GM23338 (cell line): ENCODE measurements at regions not wholly inside any gene's neighbourhood (a gene's known extent, or its start where the extent isn't known, plus 50 kb on each side); places are given as distances from the start of the nearest gene placed in this dataset.

ENCODE experiments used
- ATAC-seq: fragments of 200-7000 bp; cut with Tn5 transposase; 3 replicates; pipeline ENCODE4 v1.9.1; 2020
- DNase-seq: peaks from one replicate; pipeline ENCODE4 v3.0.0-alpha.2; 2015; ENCODE audit warnings: low spot score
- H2AFZ ChIP-seq: fragments of 200-600 bp; sonication (generic); 2 replicates; pipeline ENCODE4 v1.8.0; 2016; ENCODE audit warnings: antibody characterized with exemption, mild to moderate bottlenecking, moderate library complexity
- H3F3A ChIP-seq: fragments of 200-600 bp; sonication (generic); replicated peaks from 2 replicates; pipeline ENCODE4 v1.8.0; 2017; ENCODE audit warnings: antibody characterized with exemption, mixed run types, low read depth
- H3K27ac ChIP-seq: fragments of 200-600 bp; sonication (generic); 2 replicates; pipeline ENCODE4 v1.6.1; 2016; ENCODE audit warnings: low read depth
- H3K27me3 ChIP-seq: fragments of 200-600 bp; sonication (generic); 2 replicates; pipeline ENCODE4 v1.8.0; 2016; ENCODE audit warnings: mild to moderate bottlenecking, mixed run types, moderate library complexity; ENCODE audit not compliant: insufficient read depth
- H3K36me3 ChIP-seq: fragments of 200-600 bp; sonication (generic); 2 replicates; pipeline ENCODE4 v1.8.0; 2016; ENCODE audit warnings: mild to moderate bottlenecking; ENCODE audit not compliant: insufficient read depth
- H3K4me1 ChIP-seq: fragments of 200-600 bp; sonication (generic); 2 replicates; pipeline ENCODE4 v1.8.0; 2016; ENCODE audit warnings: mild to moderate bottlenecking, moderate library complexity; ENCODE audit not compliant: insufficient read depth
- H3K4me2 ChIP-seq: fragments of 200-600 bp; sonication (generic); 2 replicates; pipeline ENCODE4 v1.7.1; 2017; ENCODE audit warnings: mixed run types
- H3K4me3 ChIP-seq: fragments of 200-600 bp; sonication (generic); 2 replicates; pipeline ENCODE4 v1.6.1; 2016; ENCODE audit warnings: mixed run types
- H3K79me2 ChIP-seq: fragments of 200-600 bp; sonication (generic); replicated peaks from 2 replicates; pipeline ENCODE4 v1.8.0; 2017; ENCODE audit warnings: mild to moderate bottlenecking; ENCODE audit not compliant: insufficient read depth
- H3K9me2 ChIP-seq: fragments of 200-600 bp; sonication (generic); 2 replicates; pipeline ENCODE4 v1.8.0; 2017; ENCODE audit not compliant: insufficient read depth
- H4K20me1 ChIP-seq: fragments of 200-600 bp; sonication (generic); replicated peaks from 2 replicates; pipeline ENCODE4 v1.8.0; 2017; ENCODE audit warnings: mild to moderate bottlenecking; ENCODE audit not compliant: insufficient read depth
- H3K27ac Mint-ChIP-seq: 2 replicates; pipeline ENCODE4 v1.8.0; 2020; ENCODE audit warnings: inconsistent platforms, mild to moderate bottlenecking, moderate library complexity, mixed read lengths
- H3K27me3 Mint-ChIP-seq: 3 replicates; pipeline ENCODE4 v1.8.0; 2022; ENCODE audit warnings: low read depth, mild to moderate bottlenecking, moderate library complexity, mixed read lengths, inconsistent platforms; ENCODE audit not compliant: insufficient read depth, poor library complexity
- H3K36me3 Mint-ChIP-seq: 3 replicates; pipeline ENCODE4 v1.8.0; 2021; ENCODE audit warnings: low read depth, mild to moderate bottlenecking, inconsistent platforms, moderate library complexity, mixed read lengths
- H3K4me1 Mint-ChIP-seq: 3 replicates; pipeline ENCODE4 v1.8.0; 2020; ENCODE audit warnings: mild to moderate bottlenecking, inconsistent platforms, mixed read lengths
- H3K4me3 Mint-ChIP-seq: 3 replicates; pipeline ENCODE4 v1.8.0; 2021; ENCODE audit warnings: moderate library complexity, mild to moderate bottlenecking, inconsistent platforms, mixed read lengths
- H3K9me3 Mint-ChIP-seq: 3 replicates; pipeline ENCODE4 v1.8.0; 2020; ENCODE audit warnings: moderate library complexity, mild to moderate bottlenecking, inconsistent platforms, mixed read lengths
- CREB1 ChIP-seq: fragments of 250-450 bp; sonication (Bioruptor Pico); IDR thresholded peaks from 2 replicates; pipeline ENCODE4 v1.5.0; 2020; ENCODE audit warnings: low read depth, mild to moderate bottlenecking, moderate library complexity
- EZH2phosphoT487 ChIP-seq: fragments of 200-600 bp; sonication (generic); IDR thresholded peaks from one replicate; pipeline ENCODE4 v1.8.1; 2018; ENCODE audit warnings: antibody characterized with exemption; ENCODE audit not compliant: unreplicated experiment
- JUNB ChIP-seq: IDR thresholded peaks from one replicate; pipeline ENCODE4 v1.6.1; 2016; ENCODE audit warnings: antibody characterized with exemption; ENCODE audit not compliant: unreplicated experiment
- POLR2AphosphoS5 ChIP-seq: IDR thresholded peaks from 2 replicates; pipeline ENCODE4 v1.6.1; 2016; ENCODE audit warnings: antibody characterized with exemption, low read depth
- STAT1 ChIP-seq: IDR thresholded peaks from one replicate; pipeline ENCODE4 v1.6.1; 2016; ENCODE audit warnings: antibody characterized with exemption; ENCODE audit not compliant: unreplicated experiment
- ZNF114 ChIP-seq: fragments of 250-450 bp; sonication (Bioruptor Pico); IDR thresholded peaks from 2 replicates; pipeline ENCODE4 v1.5.0; 2020; ENCODE audit warnings: mild to moderate bottlenecking, moderate library complexity
- ZNF331 ChIP-seq: fragments of 250-450 bp; sonication (Bioruptor Pico); IDR thresholded peaks from 2 replicates; pipeline ENCODE4 v1.5.0; 2020; ENCODE audit warnings: low read depth, mild to moderate bottlenecking, moderate library complexity
- TF ChIP-seq, protein P1 (sequence below): fragments of 250-450 bp; sonication (Bioruptor Pico); IDR thresholded peaks from 2 replicates; pipeline ENCODE4 v1.5.0; 2020; ENCODE audit warnings: mild to moderate bottlenecking, moderate library complexity
- TF ChIP-seq, protein P2 (sequence below): IDR thresholded peaks from 2 replicates; pipeline ENCODE4 v1.6.1; 2016; ENCODE audit warnings: antibody characterized with exemption

DNA sequence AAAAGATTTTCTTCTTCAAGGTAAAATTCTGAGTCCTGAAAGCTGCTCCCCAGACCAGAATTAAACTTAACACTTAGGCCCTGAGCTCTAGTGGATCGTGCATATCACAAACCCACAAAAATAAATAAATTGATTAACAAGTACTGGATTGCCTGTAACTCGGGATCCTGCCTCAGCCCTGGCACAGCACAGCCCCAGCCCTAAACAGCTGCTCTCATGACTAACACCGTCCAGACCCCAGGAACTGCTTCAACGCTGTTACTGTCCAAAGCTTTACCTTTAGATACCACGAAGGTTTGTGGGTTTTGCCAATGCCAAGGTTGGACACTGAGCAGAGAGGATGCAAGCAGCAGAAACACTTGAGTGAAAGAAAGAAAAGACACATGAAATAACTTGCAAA lies 172.5 kb downstream of the COPRS start:
- H3K4me3 Mint-ChIP-seq = no peak overlapping the region
- H3F3A ChIP-seq = no peaks in the 10 kb centered on the region
- no peaks in the 10 kb centered on the region for H4K20me1 ChIP-seq
- H3K4me3 ChIP-seq = no peak overlapping the region
- peaks cover 6% of the 10 kb centered on the region; the same call in 1 of the 2 replicates for H3K9me2 ChIP-seq
- H3K79me2 ChIP-seq = no peaks in the 10 kb centered on the region
- H3K27ac Mint-ChIP-seq = no peak overlapping the region
- no peaks in the 10 kb centered on the region for H3K27me3 Mint-ChIP-seq
- ATAC-seq (no peak), DNase-seq (no peak)
- TF ChIP-seq CREB1 (CRISPR knock-in tag) (no peak), EZH2phosphoT487 (no peak), ZNF331 (no peak), ZNF114 (CRISPR knock-in tag) (no peak), STAT1 (no peak), JUNB (no peak), POLR2AphosphoS5 (no peak)
- TF ChIP-seq, protein P1, sequence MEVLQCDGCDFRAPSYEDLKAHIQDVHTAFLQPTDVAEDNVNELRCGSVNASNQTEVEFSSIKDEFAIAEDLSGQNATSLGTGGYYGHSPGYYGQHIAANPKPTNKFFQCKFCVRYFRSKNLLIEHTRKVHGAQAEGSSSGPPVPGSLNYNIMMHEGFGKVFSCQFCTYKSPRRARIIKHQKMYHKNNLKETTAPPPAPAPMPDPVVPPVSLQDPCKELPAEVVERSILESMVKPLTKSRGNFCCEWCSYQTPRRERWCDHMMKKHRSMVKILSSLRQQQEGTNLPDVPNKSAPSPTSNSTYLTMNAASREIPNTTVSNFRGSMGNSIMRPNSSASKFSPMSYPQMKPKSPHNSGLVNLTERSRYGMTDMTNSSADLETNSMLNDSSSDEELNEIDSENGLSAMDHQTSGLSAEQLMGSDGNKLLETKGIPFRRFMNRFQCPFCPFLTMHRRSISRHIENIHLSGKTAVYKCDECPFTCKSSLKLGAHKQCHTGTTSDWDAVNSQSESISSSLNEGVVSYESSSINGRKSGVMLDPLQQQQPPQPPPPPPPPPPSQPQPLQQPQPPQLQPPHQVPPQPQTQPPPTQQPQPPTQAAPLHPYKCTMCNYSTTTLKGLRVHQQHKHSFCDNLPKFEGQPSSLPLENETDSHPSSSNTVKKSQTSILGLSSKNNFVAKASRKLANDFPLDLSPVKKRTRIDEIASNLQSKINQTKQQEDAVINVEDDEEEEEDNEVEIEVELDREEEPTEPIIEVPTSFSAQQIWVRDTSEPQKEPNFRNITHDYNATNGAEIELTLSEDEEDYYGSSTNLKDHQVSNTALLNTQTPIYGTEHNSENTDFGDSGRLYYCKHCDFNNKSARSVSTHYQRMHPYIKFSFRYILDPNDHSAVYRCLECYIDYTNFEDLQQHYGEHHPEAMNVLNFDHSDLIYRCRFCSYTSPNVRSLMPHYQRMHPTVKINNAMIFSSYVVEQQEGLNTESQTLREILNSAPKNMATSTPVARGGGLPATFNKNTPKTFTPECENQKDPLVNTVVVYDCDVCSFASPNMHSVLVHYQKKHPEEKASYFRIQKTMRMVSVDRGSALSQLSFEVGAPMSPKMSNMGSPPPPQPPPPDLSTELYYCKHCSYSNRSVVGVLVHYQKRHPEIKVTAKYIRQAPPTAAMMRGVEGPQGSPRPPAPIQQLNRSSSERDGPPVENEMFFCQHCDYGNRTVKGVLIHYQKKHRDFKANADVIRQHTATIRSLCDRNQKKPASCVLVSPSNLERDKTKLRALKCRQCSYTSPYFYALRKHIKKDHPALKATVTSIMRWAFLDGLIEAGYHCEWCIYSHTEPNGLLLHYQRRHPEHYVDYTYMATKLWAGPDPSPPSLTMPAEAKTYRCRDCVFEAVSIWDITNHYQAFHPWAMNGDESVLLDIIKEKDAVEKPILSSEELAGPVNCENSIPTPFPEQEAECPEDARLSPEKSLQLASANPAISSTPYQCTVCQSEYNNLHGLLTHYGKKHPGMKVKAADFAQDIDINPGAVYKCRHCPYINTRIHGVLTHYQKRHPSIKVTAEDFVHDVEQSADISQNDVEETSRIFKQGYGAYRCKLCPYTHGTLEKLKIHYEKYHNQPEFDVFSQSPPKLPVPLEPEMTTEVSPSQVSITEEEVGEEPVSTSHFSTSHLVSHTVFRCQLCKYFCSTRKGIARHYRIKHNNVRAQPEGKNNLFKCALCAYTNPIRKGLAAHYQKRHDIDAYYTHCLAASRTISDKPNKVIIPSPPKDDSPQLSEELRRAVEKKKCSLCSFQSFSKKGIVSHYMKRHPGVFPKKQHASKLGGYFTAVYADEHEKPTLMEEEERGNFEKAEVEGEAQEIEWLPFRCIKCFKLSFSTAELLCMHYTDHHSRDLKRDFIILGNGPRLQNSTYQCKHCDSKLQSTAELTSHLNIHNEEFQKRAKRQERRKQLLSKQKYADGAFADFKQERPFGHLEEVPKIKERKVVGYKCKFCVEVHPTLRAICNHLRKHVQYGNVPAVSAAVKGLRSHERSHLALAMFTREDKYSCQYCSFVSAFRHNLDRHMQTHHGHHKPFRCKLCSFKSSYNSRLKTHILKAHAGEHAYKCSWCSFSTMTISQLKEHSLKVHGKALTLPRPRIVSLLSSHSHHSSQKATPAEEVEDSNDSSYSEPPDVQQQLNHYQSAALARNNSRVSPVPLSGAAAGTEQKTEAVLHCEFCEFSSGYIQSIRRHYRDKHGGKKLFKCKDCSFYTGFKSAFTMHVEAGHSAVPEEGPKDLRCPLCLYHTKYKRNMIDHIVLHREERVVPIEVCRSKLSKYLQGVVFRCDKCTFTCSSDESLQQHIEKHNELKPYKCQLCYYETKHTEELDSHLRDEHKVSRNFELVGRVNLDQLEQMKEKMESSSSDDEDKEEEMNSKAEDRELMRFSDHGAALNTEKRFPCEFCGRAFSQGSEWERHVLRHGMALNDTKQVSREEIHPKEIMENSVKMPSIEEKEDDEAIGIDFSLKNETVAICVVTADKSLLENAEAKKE = no peak
- TF ChIP-seq, protein P2, sequence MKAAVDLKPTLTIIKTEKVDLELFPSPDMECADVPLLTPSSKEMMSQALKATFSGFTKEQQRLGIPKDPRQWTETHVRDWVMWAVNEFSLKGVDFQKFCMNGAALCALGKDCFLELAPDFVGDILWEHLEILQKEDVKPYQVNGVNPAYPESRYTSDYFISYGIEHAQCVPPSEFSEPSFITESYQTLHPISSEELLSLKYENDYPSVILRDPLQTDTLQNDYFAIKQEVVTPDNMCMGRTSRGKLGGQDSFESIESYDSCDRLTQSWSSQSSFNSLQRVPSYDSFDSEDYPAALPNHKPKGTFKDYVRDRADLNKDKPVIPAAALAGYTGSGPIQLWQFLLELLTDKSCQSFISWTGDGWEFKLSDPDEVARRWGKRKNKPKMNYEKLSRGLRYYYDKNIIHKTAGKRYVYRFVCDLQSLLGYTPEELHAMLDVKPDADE = no peak
- H3K4me1 Mint-ChIP-seq = peaks cover 7% of the 10 kb centered on the region; the same call in 2 of the 3 replicates
- no peaks in the 10 kb centered on the region for H3K36me3 Mint-ChIP-seq
- H2AFZ ChIP-seq = no peak overlapping the region
- no peaks in the 10 kb centered on the region for H3K4me1 ChIP-seq
- H3K9me3 Mint-ChIP-seq = no peaks in the 10 kb centered on the region
- H3K4me2 ChIP-seq = no peak overlapping the region
- H3K27ac ChIP-seq = no peak overlapping the region
- no peaks in the 10 kb centered on the region for H3K27me3 ChIP-seq
- no peaks in the 10 kb centered on the region for H3K36me3 ChIP-seq
